Transverse colon (tissue), 4 donors: ENCODE measurements at regions not wholly inside any gene's neighbourhood (a gene's known extent, or its start where the extent isn't known, plus 50 kb on each side); places are given as distances from the start of the nearest gene placed in this dataset.

Source experiments
- EP300 ChIP-seq: sonication (generic); formaldehyde crosslinking; IDR thresholded peaks from one replicate; pipeline ENCODE4 v1.6.1; 2017; ENCODE audit warnings: antibody characterized with exemption, low read depth
- POLR2AphosphoS5 ChIP-seq, 3 donors: sonication (generic); formaldehyde crosslinking; IDR thresholded peaks; one replicate each; pipeline ENCODE4 v1.6.1; 2016; ENCODE audit warnings: antibody characterized with exemption in 3 of 3
- TF ChIP-seq, protein P1 (sequence below), 5 experiments: fragments of 200-600 bp in 3 of 5; fragments of 450-650 bp in 2 of 5; sonication (generic) in 3 of 5; IDR thresholded peaks; 1 replicate in 2 of 5; 2 replicates in 3 of 5; pipeline ENCODE4 v1.5.1; 2016 to 2017; ENCODE audit warnings: antibody characterized with exemption in 5 of 5, inconsistent platforms in 3 of 5, mild to moderate bottlenecking in 2 of 5, moderate library complexity in 1 of 5

DNA sequence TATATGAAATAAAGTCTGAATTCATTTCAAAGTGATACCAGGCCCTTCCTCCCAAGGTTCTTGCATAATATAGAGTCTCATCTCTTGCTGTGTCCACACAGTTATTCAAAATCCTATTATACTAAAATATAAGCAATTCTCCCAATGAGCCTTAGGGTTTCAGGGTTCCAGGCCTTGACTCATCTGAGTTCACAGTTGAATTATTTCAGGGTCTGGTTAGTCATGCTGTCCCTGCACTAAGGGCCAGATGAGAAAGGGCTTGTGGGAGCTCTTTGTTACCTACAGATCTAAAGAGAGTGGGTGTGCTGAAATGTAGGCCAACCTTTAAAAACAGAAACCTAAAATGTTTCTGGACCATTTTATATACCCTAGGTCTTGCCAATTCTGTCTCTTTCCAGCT lies 337.5 kb upstream of the LRRC7 start:
- TF ChIP-seq, protein P1, sequence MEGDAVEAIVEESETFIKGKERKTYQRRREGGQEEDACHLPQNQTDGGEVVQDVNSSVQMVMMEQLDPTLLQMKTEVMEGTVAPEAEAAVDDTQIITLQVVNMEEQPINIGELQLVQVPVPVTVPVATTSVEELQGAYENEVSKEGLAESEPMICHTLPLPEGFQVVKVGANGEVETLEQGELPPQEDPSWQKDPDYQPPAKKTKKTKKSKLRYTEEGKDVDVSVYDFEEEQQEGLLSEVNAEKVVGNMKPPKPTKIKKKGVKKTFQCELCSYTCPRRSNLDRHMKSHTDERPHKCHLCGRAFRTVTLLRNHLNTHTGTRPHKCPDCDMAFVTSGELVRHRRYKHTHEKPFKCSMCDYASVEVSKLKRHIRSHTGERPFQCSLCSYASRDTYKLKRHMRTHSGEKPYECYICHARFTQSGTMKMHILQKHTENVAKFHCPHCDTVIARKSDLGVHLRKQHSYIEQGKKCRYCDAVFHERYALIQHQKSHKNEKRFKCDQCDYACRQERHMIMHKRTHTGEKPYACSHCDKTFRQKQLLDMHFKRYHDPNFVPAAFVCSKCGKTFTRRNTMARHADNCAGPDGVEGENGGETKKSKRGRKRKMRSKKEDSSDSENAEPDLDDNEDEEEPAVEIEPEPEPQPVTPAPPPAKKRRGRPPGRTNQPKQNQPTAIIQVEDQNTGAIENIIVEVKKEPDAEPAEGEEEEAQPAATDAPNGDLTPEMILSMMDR (IDR thresholded peaks at IDR 0.05), result no peak
- TF ChIP-seq EP300 (no peak), POLR2AphosphoS5 (IDR thresholded peaks at IDR 0.05) (no peak)
